B cell (primary cell): ENCODE measurements at regions not wholly inside any gene's neighbourhood (a gene's known extent, or its start where the extent isn't known, plus 50 kb on each side); places are given as distances from the start of the nearest gene placed in this dataset.

ENCODE experiments used
- ATAC-seq: fragments of 200-7000 bp; cut with Tn5 transposase; one replicate; pipeline ENCODE4 v1.10.0; 2021; ENCODE audit warnings: low read depth, mild to moderate bottlenecking, moderate number of reproducible peaks, moderate library complexity
- CTCF ChIA-PET: fragments of 350-600 bp; sonication (Branson Sonifier 250); formaldehyde crosslinking; loops from one replicate; lab custom pipeline; 2021; ENCODE audit warnings: antibody characterized with exemption, inconsistent platforms; lab: Charles Lee
- POLR2A ChIA-PET: fragments of 350-600 bp; sonication (Branson Sonifier 250); formaldehyde crosslinking; loops from one replicate; lab custom pipeline; 2021; ENCODE audit warnings: antibody characterized with exemption; lab: Charles Lee
- DNase-seq: peaks from one replicate; pipeline ENCODE4 v3.0.0; 2013
- H2AFZ ChIP-seq: 2 replicates; pipeline ENCODE4 v1.6.1; 2012; ENCODE audit warnings: mild to moderate bottlenecking, low read depth, low read length; ENCODE audit not compliant: insufficient read depth, poor library complexity, severe bottlenecking
- H3K27ac ChIP-seq, 2 donors: 1 replicate in 1 of 2; 2 replicates in 1 of 2; pipeline ENCODE4 v1.5.1; 2012 to 2013; ENCODE audit warnings: low read length in 2 of 2, mild to moderate bottlenecking in 2 of 2, moderate library complexity in 1 of 2
- H3K27me3 ChIP-seq, 4 experiments: fragments of 200-600 bp in 1 of 4; sonication (generic) in 1 of 4; replicated peaks in 1 of 4; 1 replicate in 2 of 4; 2 replicates in 2 of 4; pipeline versions ENCODE4 v1.6.1 to v1.7.0; 2013 to 2016; ENCODE audit warnings: low read length in 3 of 4, mild to moderate bottlenecking in 2 of 4, mixed read lengths in 1 of 4, moderate library complexity in 1 of 4; ENCODE audit not compliant: insufficient read depth in 4 of 4, control insufficient read depth in 3 of 4; ENCODE audit errors: control extremely low read depth in 1 of 4
- H3K36me3 ChIP-seq, 2 experiments: replicated peaks in 1 of 2; 1 replicate in 1 of 2; 2 replicates in 1 of 2; pipeline versions ENCODE4 v1.6.1 to v1.7.1; 2013; ENCODE audit warnings: low read length in 1 of 2; ENCODE audit not compliant: insufficient read depth in 2 of 2, control insufficient read depth in 1 of 2; ENCODE audit errors: control extremely low read depth in 1 of 2, extremely low read depth in 1 of 2
- H3K4me1 ChIP-seq, 2 donors: fragments of 200-600 bp in 1 of 2; sonication (generic) in 1 of 2; 1 replicate in 1 of 2; 2 replicates in 1 of 2; pipeline versions ENCODE4 v1.5.1 to v1.6.1; 2013 to 2017; ENCODE audit warnings: low read length in 2 of 2; ENCODE audit not compliant: control insufficient read depth in 2 of 2, insufficient read depth in 2 of 2
- H3K4me2 ChIP-seq: replicated peaks from 2 replicates; pipeline ENCODE3; 2012; ENCODE audit warnings: mild to moderate bottlenecking, low read depth, low read length; ENCODE audit not compliant: poor library complexity, severe bottlenecking
- H3K4me3 ChIP-seq, 5 experiments: fragments of 200-600 bp in 1 of 5; sonication (generic) in 1 of 5; 1 replicate in 3 of 5; 2 replicates in 2 of 5; pipeline versions ENCODE4 v1.5.1 to v1.7.0; 2011 to 2016; ENCODE audit warnings: low read length in 4 of 5, mild to moderate bottlenecking in 4 of 5, low read depth in 2 of 5, control low read depth in 1 of 5, moderate library complexity in 1 of 5; ENCODE audit not compliant: insufficient read depth in 1 of 5; ENCODE audit errors: control extremely low read depth in 1 of 5, extremely low read depth in 1 of 5
- H3K79me2 ChIP-seq: fragments of 200-600 bp; sonication (generic); one replicate; pipeline ENCODE4 v1.6.0; 2016; ENCODE audit warnings: low read length; ENCODE audit not compliant: control insufficient read depth, insufficient read depth
- H3K9ac ChIP-seq: fragments of 200-600 bp; sonication (generic); 2 replicates; pipeline ENCODE4 v1.6.1; 2017; ENCODE audit warnings: mild to moderate bottlenecking, low read length, moderate library complexity
- H3K9me3 ChIP-seq, 3 donors: one replicate each; pipeline versions ENCODE4 v1.6.1 to v1.7.1; 2013; ENCODE audit warnings: low read length in 2 of 3; ENCODE audit not compliant: control insufficient read depth in 2 of 3, insufficient read depth in 1 of 3; ENCODE audit errors: control extremely low read depth in 1 of 3
- H4K20me1 ChIP-seq: 2 replicates; pipeline ENCODE4 v1.6.0; 2012; ENCODE audit warnings: mild to moderate bottlenecking, low read length; ENCODE audit not compliant: insufficient read depth, control insufficient read depth, poor library complexity, severe bottlenecking
- H3K27ac Mint-ChIP-seq: one replicate; pipeline ENCODE4 v1.8.0; 2021; ENCODE audit warnings: mixed read lengths
- H3K27me3 Mint-ChIP-seq: one replicate; pipeline ENCODE4 v1.8.0; 2021; ENCODE audit warnings: mixed read lengths
- H3K4me1 Mint-ChIP-seq: one replicate; pipeline ENCODE4 v1.8.0; 2021; ENCODE audit warnings: mixed read lengths
- H3K4me3 Mint-ChIP-seq: one replicate; pipeline ENCODE4 v1.8.0; 2021; ENCODE audit warnings: mixed read lengths
- H3K9me3 Mint-ChIP-seq: one replicate; pipeline ENCODE4 v1.8.0; 2022; ENCODE audit warnings: mixed read lengths; ENCODE audit not compliant: insufficient read depth
- EZH2 ChIP-seq: IDR thresholded peaks from 2 replicates; pipeline ENCODE4 v1.6.1; 2012; ENCODE audit warnings: borderline replicate concordance, low read depth, mild to moderate bottlenecking, moderate library complexity, low read length; ENCODE audit not compliant: insufficient read depth, poor library complexity, severe bottlenecking
- WGBS: methylation state at CpG from one replicate; pipeline ENCODE4 v1.1.5; 2013; ENCODE audit warnings: missing lambda C conversion rate; ENCODE audit not compliant: insufficient coverage; 5-methylcytosine and 5-hydroxymethylcytosine counted together
- intact Hi-C: fragments of 100-400 bp; cut with micrococcal nuclease; formaldehyde crosslinking; loops from one replicate; pipeline ENCODE4 v1.10.0; 2022
- TF ChIP-seq, protein P1 (sequence below): fragments of 200-600 bp; IDR thresholded peaks from one replicate; pipeline ENCODE4 v1.8.0; 2022; ENCODE audit warnings: antibody characterized with exemption, mild to moderate bottlenecking

DNA sequence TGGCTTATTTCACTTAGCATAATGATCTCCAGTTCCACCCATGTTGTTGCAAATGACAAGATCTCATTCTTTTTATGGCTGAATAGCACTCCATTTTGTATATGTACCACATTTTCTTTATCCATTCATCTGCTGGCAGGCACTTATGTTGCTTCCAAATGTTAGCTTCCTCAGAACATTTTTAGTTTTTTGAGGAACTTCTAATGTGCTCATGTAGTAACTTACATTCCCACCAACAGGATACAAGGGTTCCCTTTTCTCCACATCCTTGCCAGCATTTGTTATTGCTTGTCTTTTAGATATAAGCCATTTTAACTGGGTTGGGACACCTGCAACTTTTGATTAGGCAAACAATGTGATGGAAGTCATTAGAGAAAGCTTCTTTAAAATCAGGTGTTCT is 454.2 kb downstream of the NLGN4X start:
- no peaks in the 10 kb centered on the region for H4K20me1 ChIP-seq
- ChIA-PET CTCF (no interaction called here), POLR2A (no interaction called here)
- Mint-ChIP-seq H3K27me3 (no peaks in the 10 kb centered on the region), H3K4me3 (no peak overlapping the region), H3K27ac (no peak overlapping the region), H3K9me3 (peaks cover 3% of the 10 kb centered on the region), H3K4me1 (peaks cover 2% of the 10 kb centered on the region)
- H3K27ac ChIP-seq: no peak overlapping the region
- ATAC-seq: no peak
- H2AFZ ChIP-seq: no peak overlapping the region
- no peaks in the 10 kb centered on the region for H3K36me3 ChIP-seq
- H3K79me2 ChIP-seq: no peaks in the 10 kb centered on the region
- H3K27me3 ChIP-seq: no peaks in the 10 kb centered on the region
- no peak overlapping the region for H3K4me2 ChIP-seq
- no peak overlapping the region for H3K4me3 ChIP-seq
- intact Hi-C loops: no loop called here
- H3K4me1 ChIP-seq: no peaks in the 10 kb centered on the region
- no peak overlapping the region for H3K9ac ChIP-seq
- DNase-seq: no peak
- no peaks in the 10 kb centered on the region for H3K9me3 ChIP-seq
- TF ChIP-seq, protein P1, sequence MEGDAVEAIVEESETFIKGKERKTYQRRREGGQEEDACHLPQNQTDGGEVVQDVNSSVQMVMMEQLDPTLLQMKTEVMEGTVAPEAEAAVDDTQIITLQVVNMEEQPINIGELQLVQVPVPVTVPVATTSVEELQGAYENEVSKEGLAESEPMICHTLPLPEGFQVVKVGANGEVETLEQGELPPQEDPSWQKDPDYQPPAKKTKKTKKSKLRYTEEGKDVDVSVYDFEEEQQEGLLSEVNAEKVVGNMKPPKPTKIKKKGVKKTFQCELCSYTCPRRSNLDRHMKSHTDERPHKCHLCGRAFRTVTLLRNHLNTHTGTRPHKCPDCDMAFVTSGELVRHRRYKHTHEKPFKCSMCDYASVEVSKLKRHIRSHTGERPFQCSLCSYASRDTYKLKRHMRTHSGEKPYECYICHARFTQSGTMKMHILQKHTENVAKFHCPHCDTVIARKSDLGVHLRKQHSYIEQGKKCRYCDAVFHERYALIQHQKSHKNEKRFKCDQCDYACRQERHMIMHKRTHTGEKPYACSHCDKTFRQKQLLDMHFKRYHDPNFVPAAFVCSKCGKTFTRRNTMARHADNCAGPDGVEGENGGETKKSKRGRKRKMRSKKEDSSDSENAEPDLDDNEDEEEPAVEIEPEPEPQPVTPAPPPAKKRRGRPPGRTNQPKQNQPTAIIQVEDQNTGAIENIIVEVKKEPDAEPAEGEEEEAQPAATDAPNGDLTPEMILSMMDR: no peak
- no peak for TF ChIP-seq EZH2

DNA sequence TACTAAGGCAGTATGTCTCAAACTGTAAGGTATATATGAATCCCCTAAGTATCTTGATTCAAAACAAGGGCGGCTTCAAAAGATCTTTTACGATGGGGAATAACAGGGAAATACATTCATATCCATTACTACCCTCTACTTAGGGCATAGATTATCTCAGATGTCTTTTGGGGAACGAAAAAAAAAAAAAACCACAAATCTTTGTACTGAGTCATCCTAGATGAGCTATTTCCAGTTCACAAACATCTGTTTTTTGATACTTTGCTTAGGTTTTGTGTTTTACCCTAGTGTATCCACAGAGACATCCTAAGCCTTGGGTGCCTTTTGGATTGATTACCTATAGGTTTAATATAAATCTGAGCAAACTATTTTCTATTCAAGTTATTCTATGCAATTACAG is 457.2 kb downstream of the NLGN4X start:
- no peaks in the 10 kb centered on the region for H3K36me3 ChIP-seq
- POLR2A ChIA-PET: no interaction called here
- no CpG with 5 or more reads among the region's 3 CpGs for WGBS
- Mint-ChIP-seq H3K27ac (no peak overlapping the region), H3K9me3 (no peaks in the 10 kb centered on the region), H3K4me1 (peaks cover 2% of the 10 kb centered on the region), H3K27me3 (no peaks in the 10 kb centered on the region), H3K4me3 (no peak overlapping the region)
- CTCF ChIA-PET: no interaction called here
- no peaks in the 10 kb centered on the region for H4K20me1 ChIP-seq
- ATAC-seq (no peak), DNase-seq (no peak)
- no peaks in the 10 kb centered on the region for H3K79me2 ChIP-seq
- TF ChIP-seq, protein P1: no peak
- no peak for TF ChIP-seq EZH2
- H3K9ac ChIP-seq: no peak overlapping the region
- no peak overlapping the region for H3K27ac ChIP-seq
- no peaks in the 10 kb centered on the region for H3K27me3 ChIP-seq
- H3K4me3 ChIP-seq: no peak overlapping the region
- no peaks in the 10 kb centered on the region for H3K9me3 ChIP-seq
- H2AFZ ChIP-seq: no peak overlapping the region
- no peaks in the 10 kb centered on the region for H3K4me1 ChIP-seq
- intact Hi-C loops: no loop called here
- H3K4me2 ChIP-seq: no peak overlapping the region
